ENCODE measurements at regions not wholly inside any gene's neighbourhood (a gene's known extent, or its start where the extent isn't known, plus 50 kb on each side); places are given as distances from the start of the nearest gene placed in this dataset.

GRCh38 chr1:232267092-232267836 lies 362.7 kb downstream of the SIPA1L2 start:
- Histone ChIP-seq H3K27me3 (ENCODE audit: control insufficient read depth in 2 of 2, insufficient read depth in 2 of 2, low read length in 2 of 2) (no peaks in the 10 kb centered on the region), H3K36me3 (ENCODE audit: control insufficient read depth, insufficient read depth, low read length) (no peaks in the 10 kb centered on the region), H3K9me3 (replicated peaks; ENCODE audit: control insufficient read depth, insufficient read depth, low read depth, low read length) (no peaks in the 10 kb centered on the region), H3K9ac (ENCODE audit: insufficient read depth in 1 of 2, low read depth in 2 of 2, low read length in 2 of 2) (no peak overlapping the region), H3K9me1 (ENCODE audit: control insufficient read depth, insufficient read depth, low read length) (no peaks in the 10 kb centered on the region), H3K4me2 (ENCODE audit: insufficient read depth, low read length) (no peak overlapping the region), H2AFZ (ENCODE audit: low read depth, low read length) (no peak overlapping the region), H3K79me2 (ENCODE audit: control insufficient read depth, insufficient read depth, low read length) (no peaks in the 10 kb centered on the region), H3K27ac (ENCODE audit: extremely low read depth, low read depth, low read length) (no peak overlapping the region), H3K4me1 (replicated peaks in 1 of 2; ENCODE audit: control insufficient read depth in 2 of 2, insufficient read depth in 2 of 2, low read length in 2 of 2) (no peaks in the 10 kb centered on the region), H3K4me3 (no peak overlapping the region), H4K20me1 (replicated peaks; ENCODE audit: control insufficient read depth, insufficient read depth, low read length) (no peaks in the 10 kb centered on the region)
- CTCF ChIA-PET (ENCODE audit: low intra/inter-chr PET ratio): no interaction called here
- TF ChIP-seq TFAP4 (CRISPR knock-in tag; IDR thresholded peaks at IDR 0.05; ENCODE audit: borderline replicate concordance) (no peak), ZNF398 (CRISPR knock-in tag; IDR thresholded peaks at IDR 0.05) (no peak), KDM5B (IDR thresholded peaks at IDR 0.05; ENCODE audit: insufficient replicate concordance, low read depth, low read length) (no peak), BCL6 (CRISPR knock-in tag; IDR thresholded peaks at IDR 0.05) (no peak)
- in situ Hi-C loops (cut with MboI): no loop called here
- DNase-seq (ENCODE audit: extremely low read depth in 1 of 4, low spot score in 3 of 4) (no peak), FAIRE-seq (no peak), ATAC-seq (no peak)
- POLR2A ChIA-PET: no interaction called here
- WGBS (ENCODE audit: insufficient coverage, low coverage, missing lambda C conversion rate): 0% methylated on average over 5 of the region's 5 CpGs
- intact Hi-C loops (cut with micrococcal nuclease): no loop called here
- no TSS peak for BruUV-seq (replicated peaks)

Measured in K562 (cell line).